HL-60 (cell line): ENCODE measurements at regions not wholly inside any gene's neighbourhood (a gene's known extent, or its start where the extent isn't known, plus 50 kb on each side); places are given as distances from the start of the nearest gene placed in this dataset.

Experiments
- GABPA ChIP-seq: IDR thresholded peaks from 2 replicates; pipeline ENCODE4 v1.6.1; 2012; ENCODE audit warnings: low read depth
- POLR2AphosphoS5 ChIP-seq: IDR thresholded peaks from 2 replicates; pipeline ENCODE4 v1.6.1; 2012; ENCODE audit warnings: low read depth
- TF ChIP-seq, protein P1 (sequence below): IDR thresholded peaks from one replicate; pipeline ENCODE4 v1.5.1; 2011; ENCODE audit warnings: low read length, control low read depth, inconsistent platforms; ENCODE audit not compliant: insufficient read depth
- TF ChIP-seq, protein P2 (sequence below): IDR thresholded peaks from 2 replicates; pipeline ENCODE4 v1.6.1; 2012; ENCODE audit warnings: low read depth; ENCODE audit not compliant: insufficient replicate concordance

DNA sequence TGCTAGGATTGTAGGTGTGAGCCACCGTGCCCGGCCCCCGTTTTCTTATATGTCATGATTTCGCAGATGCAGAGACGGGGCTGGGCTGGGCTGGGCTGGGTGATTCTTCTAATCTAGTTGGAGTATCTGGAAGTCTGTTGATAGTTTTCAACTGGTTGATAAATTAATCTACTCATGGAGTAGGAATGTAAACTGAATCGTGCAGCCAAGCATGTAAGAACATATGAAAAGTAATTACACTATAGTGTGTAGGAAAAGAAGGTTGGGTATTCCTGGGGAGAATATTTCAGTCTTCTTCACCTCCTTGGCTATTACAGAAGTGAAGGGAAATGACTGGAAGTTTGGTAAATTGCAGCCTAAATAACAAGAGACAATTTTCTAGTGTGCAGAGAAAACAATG lies 82.6 kb upstream of the MAGI1 start:
- TF ChIP-seq, protein P1, sequence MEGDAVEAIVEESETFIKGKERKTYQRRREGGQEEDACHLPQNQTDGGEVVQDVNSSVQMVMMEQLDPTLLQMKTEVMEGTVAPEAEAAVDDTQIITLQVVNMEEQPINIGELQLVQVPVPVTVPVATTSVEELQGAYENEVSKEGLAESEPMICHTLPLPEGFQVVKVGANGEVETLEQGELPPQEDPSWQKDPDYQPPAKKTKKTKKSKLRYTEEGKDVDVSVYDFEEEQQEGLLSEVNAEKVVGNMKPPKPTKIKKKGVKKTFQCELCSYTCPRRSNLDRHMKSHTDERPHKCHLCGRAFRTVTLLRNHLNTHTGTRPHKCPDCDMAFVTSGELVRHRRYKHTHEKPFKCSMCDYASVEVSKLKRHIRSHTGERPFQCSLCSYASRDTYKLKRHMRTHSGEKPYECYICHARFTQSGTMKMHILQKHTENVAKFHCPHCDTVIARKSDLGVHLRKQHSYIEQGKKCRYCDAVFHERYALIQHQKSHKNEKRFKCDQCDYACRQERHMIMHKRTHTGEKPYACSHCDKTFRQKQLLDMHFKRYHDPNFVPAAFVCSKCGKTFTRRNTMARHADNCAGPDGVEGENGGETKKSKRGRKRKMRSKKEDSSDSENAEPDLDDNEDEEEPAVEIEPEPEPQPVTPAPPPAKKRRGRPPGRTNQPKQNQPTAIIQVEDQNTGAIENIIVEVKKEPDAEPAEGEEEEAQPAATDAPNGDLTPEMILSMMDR = no peak
- TF ChIP-seq, protein P2, sequence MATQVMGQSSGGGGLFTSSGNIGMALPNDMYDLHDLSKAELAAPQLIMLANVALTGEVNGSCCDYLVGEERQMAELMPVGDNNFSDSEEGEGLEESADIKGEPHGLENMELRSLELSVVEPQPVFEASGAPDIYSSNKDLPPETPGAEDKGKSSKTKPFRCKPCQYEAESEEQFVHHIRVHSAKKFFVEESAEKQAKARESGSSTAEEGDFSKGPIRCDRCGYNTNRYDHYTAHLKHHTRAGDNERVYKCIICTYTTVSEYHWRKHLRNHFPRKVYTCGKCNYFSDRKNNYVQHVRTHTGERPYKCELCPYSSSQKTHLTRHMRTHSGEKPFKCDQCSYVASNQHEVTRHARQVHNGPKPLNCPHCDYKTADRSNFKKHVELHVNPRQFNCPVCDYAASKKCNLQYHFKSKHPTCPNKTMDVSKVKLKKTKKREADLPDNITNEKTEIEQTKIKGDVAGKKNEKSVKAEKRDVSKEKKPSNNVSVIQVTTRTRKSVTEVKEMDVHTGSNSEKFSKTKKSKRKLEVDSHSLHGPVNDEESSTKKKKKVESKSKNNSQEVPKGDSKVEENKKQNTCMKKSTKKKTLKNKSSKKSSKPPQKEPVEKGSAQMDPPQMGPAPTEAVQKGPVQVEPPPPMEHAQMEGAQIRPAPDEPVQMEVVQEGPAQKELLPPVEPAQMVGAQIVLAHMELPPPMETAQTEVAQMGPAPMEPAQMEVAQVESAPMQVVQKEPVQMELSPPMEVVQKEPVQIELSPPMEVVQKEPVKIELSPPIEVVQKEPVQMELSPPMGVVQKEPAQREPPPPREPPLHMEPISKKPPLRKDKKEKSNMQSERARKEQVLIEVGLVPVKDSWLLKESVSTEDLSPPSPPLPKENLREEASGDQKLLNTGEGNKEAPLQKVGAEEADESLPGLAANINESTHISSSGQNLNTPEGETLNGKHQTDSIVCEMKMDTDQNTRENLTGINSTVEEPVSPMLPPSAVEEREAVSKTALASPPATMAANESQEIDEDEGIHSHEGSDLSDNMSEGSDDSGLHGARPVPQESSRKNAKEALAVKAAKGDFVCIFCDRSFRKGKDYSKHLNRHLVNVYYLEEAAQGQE = no peak
- TF ChIP-seq GABPA (no peak), POLR2AphosphoS5 (no peak)
